Pancreas (tissue), 10 donors: ENCODE measurements at regions not wholly inside any gene's neighbourhood (a gene's known extent, or its start where the extent isn't known, plus 50 kb on each side); places are given as distances from the start of the nearest gene placed in this dataset.

Experiments
- ATAC-seq, 4 donors: fragments of 200-7000 bp; cut with Tn5 transposase; one replicate each; pipeline versions ENCODE4 v1.8.0 to v1.9.1; 2020; ENCODE audit warnings: mild to moderate bottlenecking in 4 of 4, moderate library complexity in 4 of 4
- DNase-seq, 6 donors: peaks; one replicate each; pipeline ENCODE4 v3.0.0-alpha.2; 2020
- FAIRE-seq: peaks from 2 replicates; lab custom pipeline; 2012; peaks lifted over from hg19 to GRCh38; lab: Jason Lieb, UNC
- H3K27ac ChIP-seq, 4 donors: fragments of 200-600 bp; sonication (generic); 1 replicate in 3 of 4; 2 replicates in 1 of 4; pipeline versions ENCODE4 v1.5.0 to v1.8.0; 2020
- H3K27me3 ChIP-seq, 4 donors: fragments of 200-600 bp; one replicate each; pipeline ENCODE4 v1.8.0; 2021
- H3K36me3 ChIP-seq, 3 donors: fragments of 200-600 bp; sonication (generic) in 1 of 3; one replicate each; pipeline versions ENCODE4 v1.5.0 to v1.8.0; 2020 to 2021
- H3K4me1 ChIP-seq, 3 donors: fragments of 200-600 bp; one replicate each; pipeline ENCODE4 v1.8.0; 2021
- H3K4me3 ChIP-seq, 4 donors: fragments of 200-600 bp; sonication (generic) in 2 of 4; one replicate each; pipeline versions ENCODE4 v1.5.0 to v1.8.0; 2020 to 2021
- H3K9me3 ChIP-seq, 4 donors: fragments of 200-600 bp; one replicate each; pipeline ENCODE4 v1.8.0; 2021
- WGBS, 2 donors: extraction: QIAGEN DNeasy Blood & Tissue Kit; methylation state at CpG; one replicate each; pipeline ENCODE4 v1.1.7; 2013; 5-methylcytosine and 5-hydroxymethylcytosine counted together
- intact Hi-C, 3 donors: fragments of 100-400 bp; cut with DNase I; formaldehyde crosslinking; loops; one replicate each; pipeline versions ENCODE4 v1.11.1 to v1.14.2; 2022
- TF ChIP-seq, protein P1 (sequence below), 4 donors: fragments of 200-600 bp; sonication (generic) in 3 of 4; IDR thresholded peaks; one replicate each; pipeline versions ENCODE4 v1.5.0 to v1.8.0; 2021; ENCODE audit warnings: antibody characterized with exemption in 4 of 4
- donor health status: healthy with polysubstance abuse.
- donor health status: DM: no; HTN: no; CAD: no; lungs with moderate emphysema.
- donor health status: DM: no; HTN: no; CAD: no.
- donor health status: control.
- donor health status: control.
- donor health status: Bipolar disorder and iron deficiency.
- donor health status: DM: yes; HTN: yes; CAD: no.
- donor health status: DM: no; HTN: no; CAD: no.
- donor health status: DM: no; HTN: no; CAD: no.
- donor health status: DM: yes; HTN: yes; CAD: no.

DNA sequence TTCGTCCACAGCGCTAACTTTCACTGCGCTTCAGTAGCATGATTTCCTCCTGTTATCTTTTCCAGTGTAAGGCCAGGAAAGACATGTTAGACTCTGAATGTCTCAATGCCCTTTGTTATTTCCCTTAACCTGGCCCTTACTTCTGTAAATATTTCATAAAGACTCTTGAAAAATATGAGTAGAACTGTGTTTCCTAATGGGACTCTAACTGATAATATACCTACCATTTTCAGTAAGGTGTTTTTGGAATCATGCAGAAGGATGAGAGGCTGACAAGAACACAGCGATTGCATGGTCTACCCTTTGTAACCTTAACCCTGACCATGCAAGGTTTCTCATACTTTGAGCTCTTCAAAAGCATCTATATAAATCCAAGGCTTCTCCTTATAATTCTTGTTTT, 550.1 kb downstream of the SLITRK6 start:
- H3K4me1 ChIP-seq: no peaks in the 10 kb centered on the region
- no peak for FAIRE-seq
- no peaks in the 10 kb centered on the region for H3K36me3 ChIP-seq
- H3K4me3 ChIP-seq: no peak overlapping the region
- no peaks in the 10 kb centered on the region for H3K27me3 ChIP-seq
- intact Hi-C loops: no loop called here
- WGBS, 2 donors: 84 to 90% methylated on average over 4 of the region's 4 CpGs
- no peaks in the 10 kb centered on the region for H3K9me3 ChIP-seq
- H3K27ac ChIP-seq: no peak overlapping the region
- DNase-seq: no peak
- no peak for ATAC-seq
- TF ChIP-seq, protein P1, sequence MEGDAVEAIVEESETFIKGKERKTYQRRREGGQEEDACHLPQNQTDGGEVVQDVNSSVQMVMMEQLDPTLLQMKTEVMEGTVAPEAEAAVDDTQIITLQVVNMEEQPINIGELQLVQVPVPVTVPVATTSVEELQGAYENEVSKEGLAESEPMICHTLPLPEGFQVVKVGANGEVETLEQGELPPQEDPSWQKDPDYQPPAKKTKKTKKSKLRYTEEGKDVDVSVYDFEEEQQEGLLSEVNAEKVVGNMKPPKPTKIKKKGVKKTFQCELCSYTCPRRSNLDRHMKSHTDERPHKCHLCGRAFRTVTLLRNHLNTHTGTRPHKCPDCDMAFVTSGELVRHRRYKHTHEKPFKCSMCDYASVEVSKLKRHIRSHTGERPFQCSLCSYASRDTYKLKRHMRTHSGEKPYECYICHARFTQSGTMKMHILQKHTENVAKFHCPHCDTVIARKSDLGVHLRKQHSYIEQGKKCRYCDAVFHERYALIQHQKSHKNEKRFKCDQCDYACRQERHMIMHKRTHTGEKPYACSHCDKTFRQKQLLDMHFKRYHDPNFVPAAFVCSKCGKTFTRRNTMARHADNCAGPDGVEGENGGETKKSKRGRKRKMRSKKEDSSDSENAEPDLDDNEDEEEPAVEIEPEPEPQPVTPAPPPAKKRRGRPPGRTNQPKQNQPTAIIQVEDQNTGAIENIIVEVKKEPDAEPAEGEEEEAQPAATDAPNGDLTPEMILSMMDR (IDR thresholded peaks at IDR 0.05): no peak

DNA sequence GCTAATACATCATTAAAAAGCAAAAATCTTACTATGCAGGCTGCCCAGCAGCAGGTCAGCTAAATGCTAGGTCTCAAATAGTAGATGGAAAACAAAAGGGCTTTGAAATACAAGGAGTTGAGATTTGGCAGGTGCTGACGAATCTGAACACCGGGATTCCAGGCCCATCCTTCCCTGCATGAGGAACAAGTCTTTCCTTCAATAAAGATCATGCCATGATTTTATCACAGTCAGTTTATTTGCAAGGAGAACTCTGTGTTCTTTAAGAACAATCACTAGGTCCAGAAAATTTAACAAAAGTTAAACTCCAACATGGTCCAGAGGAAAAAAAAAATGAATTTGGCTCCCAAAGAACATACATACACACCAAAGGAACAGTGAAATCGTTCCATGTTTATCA, 551.4 kb downstream of the SLITRK6 start:
- TF ChIP-seq, protein P1 (IDR thresholded peaks at IDR 0.05): no peak
- Histone ChIP-seq H3K4me3 (no peak overlapping the region), H3K36me3 (no peaks in the 10 kb centered on the region), H3K27me3 (no peaks in the 10 kb centered on the region), H3K4me1 (no peaks in the 10 kb centered on the region), H3K27ac (no peak overlapping the region), H3K9me3 (no peaks in the 10 kb centered on the region)
- FAIRE-seq: no peak
- ATAC-seq: no peak
- no peak for DNase-seq
- WGBS, 2 donors: 51 to 73% methylated on average over 3 of the region's 3 CpGs
- intact Hi-C loops: no loop called here

DNA sequence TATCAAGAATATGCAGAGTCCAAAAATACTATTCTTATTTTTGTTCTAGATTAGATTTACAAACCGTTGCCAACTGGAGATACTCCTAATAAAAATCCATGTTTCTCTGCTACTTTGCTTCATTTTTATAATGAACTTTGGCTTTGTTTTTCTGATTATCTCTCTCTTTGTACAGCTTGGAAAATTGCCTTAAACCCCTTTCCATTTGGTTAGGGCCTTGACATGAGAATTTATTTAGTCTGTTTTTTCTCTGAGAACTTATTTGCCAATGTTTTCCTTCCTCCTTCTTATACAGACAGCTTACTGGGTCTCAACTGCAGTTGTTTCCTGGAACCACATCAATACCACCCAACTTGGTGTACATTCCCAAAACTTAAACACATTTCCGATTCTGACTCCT, 555.4 kb downstream of the SLITRK6 start:
- H3K36me3 ChIP-seq: no peaks in the 10 kb centered on the region
- no peaks in the 10 kb centered on the region for H3K9me3 ChIP-seq
- no peaks in the 10 kb centered on the region for H3K4me1 ChIP-seq
- intact Hi-C loops: no loop called here
- FAIRE-seq (no peak), ATAC-seq (no peak), DNase-seq (no peak)
- WGBS, 2 donors: 49 to 63% methylated on average over 2 of the region's 2 CpGs
- no peak overlapping the region for H3K27ac ChIP-seq
- H3K4me3 ChIP-seq: no peak overlapping the region
- no peaks in the 10 kb centered on the region for H3K27me3 ChIP-seq
- TF ChIP-seq, protein P1 (IDR thresholded peaks at IDR 0.05): no peak

DNA sequence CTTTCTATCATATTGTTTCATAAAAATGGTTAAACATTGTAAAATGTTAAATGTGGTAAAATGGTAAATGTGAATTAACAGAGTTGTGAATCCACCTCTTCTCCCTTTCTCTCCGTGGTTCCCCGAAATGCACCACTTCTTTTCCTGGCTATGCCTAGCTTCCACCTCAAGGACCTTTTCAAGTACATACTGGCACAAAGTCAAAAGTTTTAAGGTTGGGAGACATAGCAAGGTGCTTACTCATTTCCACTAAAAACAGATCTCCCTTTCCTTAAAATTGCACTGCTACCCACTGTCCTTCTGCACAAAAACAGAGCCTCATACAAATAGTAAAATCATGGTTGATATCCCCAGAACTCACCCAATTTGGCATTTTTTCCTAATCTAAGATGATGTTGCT, 558.2 kb downstream of the SLITRK6 start:
- Histone ChIP-seq H3K36me3 (no peaks in the 10 kb centered on the region), H3K27me3 (peaks cover 0 to 4% (median 0%) of the 10 kb centered on the region in 4 donors), H3K27ac (no peak overlapping the region), H3K4me1 (no peaks in the 10 kb centered on the region), H3K9me3 (peaks cover 0 to 3% (median 0%) of the 10 kb centered on the region in 4 donors), H3K4me3 (no peak overlapping the region)
- no peak for FAIRE-seq
- whole genome bisulfite sequencing, 2 donors: 57 to 58% methylated on average over 2 of the region's 2 CpGs
- no peak for ATAC-seq
- no peak for DNase-seq
- TF ChIP-seq, protein P1 (IDR thresholded peaks at IDR 0.05): no peak
- intact Hi-C loops: no loop called here

DNA sequence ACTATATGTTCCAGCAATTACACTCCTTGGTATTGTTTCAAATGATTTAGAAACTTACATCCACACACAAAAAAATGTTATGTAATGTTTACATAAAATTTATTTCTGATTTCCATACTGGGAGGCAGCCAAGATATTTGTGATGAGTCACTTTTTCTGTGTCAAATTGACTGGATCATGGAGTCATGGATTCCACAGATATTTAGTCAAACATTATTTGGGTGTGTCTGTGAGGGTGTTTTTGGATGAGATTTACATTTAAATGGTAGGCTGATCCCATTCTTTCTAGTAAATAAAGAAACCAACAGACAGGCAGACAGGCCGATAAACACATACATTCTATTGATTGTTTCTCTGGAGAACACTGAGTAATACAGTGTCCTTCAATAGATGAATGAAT, 562.8 kb downstream of the SLITRK6 start:
- intact Hi-C loops: no loop called here
- H3K4me3 ChIP-seq: no peak overlapping the region
- peaks cover 0 to 3% (median 0%) of the 10 kb centered on the region in 4 donors for H3K9me3 ChIP-seq
- 64 to 71% methylated on average over 1 of the region's 1 CpG for WGBS, 2 donors
- TF ChIP-seq, protein P1 (IDR thresholded peaks at IDR 0.05): no peak
- H3K27me3 ChIP-seq: peaks cover 0 to 4% (median 0%) of the 10 kb centered on the region in 4 donors
- DNase-seq: no peak
- H3K4me1 ChIP-seq: no peaks in the 10 kb centered on the region
- FAIRE-seq: no peak
- no peaks in the 10 kb centered on the region for H3K36me3 ChIP-seq
- ATAC-seq: no peak
- no peak overlapping the region for H3K27ac ChIP-seq
